ENCODE measurements at regions not wholly inside any gene's neighbourhood (a gene's known extent, or its start where the extent isn't known, plus 50 kb on each side); places are given as distances from the start of the nearest gene placed in this dataset.

DNA sequence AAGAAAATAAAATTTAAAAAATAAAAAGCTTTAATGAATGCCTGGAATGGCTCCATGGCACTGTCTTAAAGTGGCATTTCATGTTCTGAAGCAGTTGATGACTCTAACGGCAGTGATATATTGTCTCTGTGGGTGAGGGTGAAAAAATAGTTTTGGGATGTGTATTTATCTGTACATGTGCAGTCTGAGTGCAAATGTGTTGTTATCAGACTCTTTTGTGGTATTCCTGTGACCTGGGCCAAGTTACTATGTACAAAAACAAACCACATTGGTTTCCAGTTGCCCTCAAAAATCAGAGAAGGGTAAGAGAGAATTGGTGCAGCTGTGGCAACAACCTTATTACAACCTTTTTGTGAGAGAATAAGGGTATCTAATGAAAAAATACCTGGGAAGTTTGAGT is 81.7 kb upstream of the CCDC91 start:
- Histone ChIP-seq H3K79me2 (ENCODE audit: insufficient read depth, low read depth) (no peaks in the 10 kb centered on the region), H3K9ac (no peak overlapping the region), H3K4me1 (ENCODE audit: low read depth, poor library complexity, severe bottlenecking) (peaks cover 35% of the 10 kb centered on the region), H3K36me3 (ENCODE audit: insufficient read depth) (no peaks in the 10 kb centered on the region), H3K4me3 (IDR thresholded peaks at IDR 0.05; ENCODE audit: insufficient read depth, low read depth, low read length) (no peak overlapping the region), H2AFZ (ENCODE audit: low read depth) (no peak overlapping the region), H3K27me3 (ENCODE audit: insufficient read depth, low read depth) (peaks cover 31% of the 10 kb centered on the region; the same call in 1 of the 2 replicates), H3K27ac (no peak overlapping the region), H4K20me1 (ENCODE audit: insufficient read depth) (no peaks in the 10 kb centered on the region), H3K4me2 (peak overlapping the region; percentile 26)
- TF ChIP-seq, protein P1, sequence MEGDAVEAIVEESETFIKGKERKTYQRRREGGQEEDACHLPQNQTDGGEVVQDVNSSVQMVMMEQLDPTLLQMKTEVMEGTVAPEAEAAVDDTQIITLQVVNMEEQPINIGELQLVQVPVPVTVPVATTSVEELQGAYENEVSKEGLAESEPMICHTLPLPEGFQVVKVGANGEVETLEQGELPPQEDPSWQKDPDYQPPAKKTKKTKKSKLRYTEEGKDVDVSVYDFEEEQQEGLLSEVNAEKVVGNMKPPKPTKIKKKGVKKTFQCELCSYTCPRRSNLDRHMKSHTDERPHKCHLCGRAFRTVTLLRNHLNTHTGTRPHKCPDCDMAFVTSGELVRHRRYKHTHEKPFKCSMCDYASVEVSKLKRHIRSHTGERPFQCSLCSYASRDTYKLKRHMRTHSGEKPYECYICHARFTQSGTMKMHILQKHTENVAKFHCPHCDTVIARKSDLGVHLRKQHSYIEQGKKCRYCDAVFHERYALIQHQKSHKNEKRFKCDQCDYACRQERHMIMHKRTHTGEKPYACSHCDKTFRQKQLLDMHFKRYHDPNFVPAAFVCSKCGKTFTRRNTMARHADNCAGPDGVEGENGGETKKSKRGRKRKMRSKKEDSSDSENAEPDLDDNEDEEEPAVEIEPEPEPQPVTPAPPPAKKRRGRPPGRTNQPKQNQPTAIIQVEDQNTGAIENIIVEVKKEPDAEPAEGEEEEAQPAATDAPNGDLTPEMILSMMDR (conservative IDR thresholded peaks at IDR 0.05; ENCODE audit: low read depth, low read length) = no peak

DNA sequence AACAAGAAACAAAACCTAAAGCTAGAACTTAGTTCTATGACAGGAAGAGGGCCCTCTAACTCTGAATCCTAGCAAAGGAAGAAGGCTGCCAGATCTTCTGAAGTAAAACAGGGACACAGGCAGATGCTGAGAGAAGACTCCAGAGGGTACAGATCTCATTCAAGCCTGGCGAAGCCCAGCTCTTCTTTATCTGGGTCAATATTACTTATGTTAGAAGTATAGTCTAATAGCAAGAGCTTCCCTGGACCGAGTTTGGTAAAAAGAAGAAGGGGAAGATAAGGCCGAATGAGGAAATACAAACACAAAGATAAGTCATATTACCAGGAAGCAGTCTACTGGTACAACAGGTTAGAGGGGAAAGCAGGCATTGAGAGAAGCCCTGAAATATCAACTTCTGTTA is 79.9 kb upstream of the CCDC91 start:
- Histone ChIP-seq H2AFZ (ENCODE audit: low read depth) (no peak overlapping the region), H3K27me3 (ENCODE audit: insufficient read depth, low read depth) (peaks cover 31% of the 10 kb centered on the region; the same call in 1 of the 2 replicates), H3K4me3 (IDR thresholded peaks at IDR 0.05; ENCODE audit: insufficient read depth, low read depth, low read length) (no peak overlapping the region), H3K27ac (no peak overlapping the region), H3K9ac (no peak overlapping the region), H3K79me2 (ENCODE audit: insufficient read depth, low read depth) (no peaks in the 10 kb centered on the region), H3K4me1 (ENCODE audit: low read depth, poor library complexity, severe bottlenecking) (peaks cover 35% of the 10 kb centered on the region), H4K20me1 (ENCODE audit: insufficient read depth) (no peaks in the 10 kb centered on the region), H3K4me2 (no peak overlapping the region), H3K36me3 (ENCODE audit: insufficient read depth) (no peaks in the 10 kb centered on the region)
- TF ChIP-seq, protein P1 (conservative IDR thresholded peaks at IDR 0.05; ENCODE audit: low read depth, low read length) = no peak

DNA sequence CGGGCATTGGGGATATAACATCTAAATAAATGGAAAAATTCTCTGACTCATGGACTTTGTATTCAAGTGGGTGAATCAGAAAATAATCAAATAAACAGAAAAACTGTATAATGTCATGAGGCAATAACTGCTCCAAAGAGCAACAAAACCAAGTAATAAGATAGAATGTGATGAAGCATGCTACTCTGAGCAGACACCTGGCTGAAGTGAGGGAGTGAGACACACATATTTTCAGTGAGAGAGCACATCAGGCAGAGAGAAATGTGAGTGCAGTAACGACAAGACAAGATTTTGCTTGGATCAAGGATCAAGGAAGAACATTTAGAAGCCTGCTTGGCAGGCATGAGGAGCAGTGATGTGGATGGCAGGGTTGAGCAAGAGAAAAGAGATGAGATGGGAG is 75.8 kb upstream of the CCDC91 start:
- H3K79me2 ChIP-seq (ENCODE audit: insufficient read depth, low read depth) = no peaks in the 10 kb centered on the region
- TF ChIP-seq, protein P1 (conservative IDR thresholded peaks at IDR 0.05; ENCODE audit: low read depth, low read length) = no peak
- no peaks in the 10 kb centered on the region for H4K20me1 ChIP-seq (ENCODE audit: insufficient read depth)
- H3K27ac ChIP-seq = no peak overlapping the region
- no peak overlapping the region for H3K4me3 ChIP-seq (IDR thresholded peaks at IDR 0.05; ENCODE audit: insufficient read depth, low read depth, low read length)
- peaks cover 7% of the 10 kb centered on the region for H3K4me1 ChIP-seq (ENCODE audit: low read depth, poor library complexity, severe bottlenecking)
- H3K27me3 ChIP-seq (ENCODE audit: insufficient read depth, low read depth) = peaks cover 19% of the 10 kb centered on the region; the same call in 1 of the 2 replicates
- H3K4me2 ChIP-seq = no peak overlapping the region
- H2AFZ ChIP-seq (ENCODE audit: low read depth) = no peak overlapping the region
- H3K36me3 ChIP-seq (ENCODE audit: insufficient read depth) = no peaks in the 10 kb centered on the region
- no peak overlapping the region for H3K9ac ChIP-seq

DNA sequence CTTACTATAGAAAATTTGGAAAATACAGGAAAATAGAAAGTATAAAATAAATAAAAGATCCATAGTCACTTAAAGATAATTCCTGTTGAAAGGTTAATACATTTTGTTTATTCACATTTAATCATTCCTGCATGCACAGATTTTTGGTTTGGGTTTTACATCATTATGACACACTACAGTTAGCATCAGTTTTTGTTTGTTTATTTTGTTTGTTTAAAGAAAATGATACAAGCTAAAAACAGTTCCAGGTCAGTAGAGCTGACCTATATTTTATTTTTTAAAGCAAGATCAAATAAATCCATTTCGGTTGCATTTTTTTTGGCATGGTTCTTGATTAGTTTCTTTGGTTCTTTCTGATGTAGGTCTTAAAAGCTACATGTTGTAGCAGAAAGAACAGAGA is 68.8 kb upstream of the CCDC91 start:
- Histone ChIP-seq H3K9ac (no peak overlapping the region), H3K4me2 (no peak overlapping the region), H3K4me3 (IDR thresholded peaks at IDR 0.05; ENCODE audit: insufficient read depth, low read depth, low read length) (no peak overlapping the region), H3K36me3 (ENCODE audit: insufficient read depth) (no peaks in the 10 kb centered on the region), H3K27me3 (ENCODE audit: insufficient read depth, low read depth) (no peaks in the 10 kb centered on the region), H3K27ac (no peak overlapping the region), H3K4me1 (ENCODE audit: low read depth, poor library complexity, severe bottlenecking) (no peaks in the 10 kb centered on the region), H2AFZ (ENCODE audit: low read depth) (no peak overlapping the region), H3K79me2 (ENCODE audit: insufficient read depth, low read depth) (no peaks in the 10 kb centered on the region), H4K20me1 (ENCODE audit: insufficient read depth) (no peaks in the 10 kb centered on the region)
- TF ChIP-seq, protein P1 (conservative IDR thresholded peaks at IDR 0.05; ENCODE audit: low read depth, low read length) = no peak
